GM10266 (cell line): ENCODE measurements at regions not wholly inside any gene's neighbourhood (a gene's known extent, or its start where the extent isn't known, plus 50 kb on each side); places are given as distances from the start of the nearest gene placed in this dataset.

Source experiments
- DNase-seq: peaks from one replicate; pipeline ENCODE4 v3.0.0; 2012; ENCODE audit errors: extremely low spot score
- TF ChIP-seq, protein P1 (sequence below): IDR thresholded peaks from 2 replicates; pipeline ENCODE4 v1.5.1; 2012; ENCODE audit warnings: mild to moderate bottlenecking, low read depth; ENCODE audit not compliant: control insufficient read depth, insufficient read depth; ENCODE audit errors: missing control alignments

DNA sequence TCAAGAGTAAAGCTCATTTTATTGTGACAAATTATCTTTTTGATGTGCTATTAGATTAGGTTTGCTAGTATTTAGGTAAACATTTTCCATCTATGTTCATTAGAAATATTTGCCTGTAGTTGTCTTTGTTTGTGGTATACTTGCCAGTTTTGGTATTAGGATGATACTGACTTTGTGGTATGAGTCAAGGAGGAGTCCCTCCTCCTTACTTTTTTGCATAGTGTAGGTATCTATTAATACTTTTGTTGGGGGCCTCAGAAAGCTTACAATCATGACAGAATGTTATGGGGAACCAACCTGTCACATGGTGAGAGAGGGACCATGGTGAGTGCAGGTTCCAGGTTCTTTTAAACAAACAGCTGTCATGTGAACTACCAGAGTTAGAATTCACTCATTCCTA lies 102.1 kb downstream of the ZWINT start:
- TF ChIP-seq, protein P1, sequence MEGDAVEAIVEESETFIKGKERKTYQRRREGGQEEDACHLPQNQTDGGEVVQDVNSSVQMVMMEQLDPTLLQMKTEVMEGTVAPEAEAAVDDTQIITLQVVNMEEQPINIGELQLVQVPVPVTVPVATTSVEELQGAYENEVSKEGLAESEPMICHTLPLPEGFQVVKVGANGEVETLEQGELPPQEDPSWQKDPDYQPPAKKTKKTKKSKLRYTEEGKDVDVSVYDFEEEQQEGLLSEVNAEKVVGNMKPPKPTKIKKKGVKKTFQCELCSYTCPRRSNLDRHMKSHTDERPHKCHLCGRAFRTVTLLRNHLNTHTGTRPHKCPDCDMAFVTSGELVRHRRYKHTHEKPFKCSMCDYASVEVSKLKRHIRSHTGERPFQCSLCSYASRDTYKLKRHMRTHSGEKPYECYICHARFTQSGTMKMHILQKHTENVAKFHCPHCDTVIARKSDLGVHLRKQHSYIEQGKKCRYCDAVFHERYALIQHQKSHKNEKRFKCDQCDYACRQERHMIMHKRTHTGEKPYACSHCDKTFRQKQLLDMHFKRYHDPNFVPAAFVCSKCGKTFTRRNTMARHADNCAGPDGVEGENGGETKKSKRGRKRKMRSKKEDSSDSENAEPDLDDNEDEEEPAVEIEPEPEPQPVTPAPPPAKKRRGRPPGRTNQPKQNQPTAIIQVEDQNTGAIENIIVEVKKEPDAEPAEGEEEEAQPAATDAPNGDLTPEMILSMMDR, result no peak
- no peak for DNase-seq

DNA sequence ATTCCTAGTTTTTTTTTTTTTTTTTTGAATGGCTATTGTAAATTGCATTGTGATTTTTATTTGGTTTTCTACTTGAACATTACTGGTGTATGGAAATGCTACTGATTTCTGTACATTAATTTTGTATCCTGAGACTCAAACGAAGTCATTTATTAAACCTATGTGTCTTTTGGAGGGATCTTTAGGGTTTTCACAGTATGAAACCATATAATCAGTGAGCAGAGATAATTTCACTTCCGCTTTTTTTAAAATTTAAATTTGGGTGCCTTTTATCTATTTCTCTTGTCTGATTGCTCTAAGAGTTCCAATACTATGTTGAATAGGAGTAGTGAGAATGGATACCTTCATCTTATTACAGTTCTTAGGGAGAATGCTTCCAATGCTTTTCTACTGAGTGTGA lies 102.7 kb downstream of the ZWINT start:
- TF ChIP-seq, protein P1, result no peak
- DNase-seq, result no peak

DNA sequence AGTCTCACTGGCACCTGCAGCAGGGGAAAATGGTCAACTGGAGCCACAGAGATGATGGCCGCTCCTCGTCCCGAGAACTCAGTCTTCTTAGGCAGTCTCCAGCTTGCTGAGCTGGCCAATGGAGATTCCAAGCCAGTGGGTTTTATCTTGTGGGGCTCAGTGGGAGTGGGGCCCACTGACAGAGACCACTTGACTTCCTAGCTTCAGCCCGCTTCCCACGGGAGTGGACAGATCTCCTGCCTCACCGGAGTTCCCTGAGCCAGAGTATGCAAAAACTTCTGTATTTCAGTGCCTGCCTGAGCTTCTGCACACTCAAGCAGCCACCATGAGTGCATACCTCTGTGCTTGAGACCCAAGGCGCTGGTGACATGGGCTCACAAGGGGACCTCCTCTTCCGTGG lies 105.8 kb downstream of the ZWINT start:
- no peak for DNase-seq
- TF ChIP-seq, protein P1, result no peak

DNA sequence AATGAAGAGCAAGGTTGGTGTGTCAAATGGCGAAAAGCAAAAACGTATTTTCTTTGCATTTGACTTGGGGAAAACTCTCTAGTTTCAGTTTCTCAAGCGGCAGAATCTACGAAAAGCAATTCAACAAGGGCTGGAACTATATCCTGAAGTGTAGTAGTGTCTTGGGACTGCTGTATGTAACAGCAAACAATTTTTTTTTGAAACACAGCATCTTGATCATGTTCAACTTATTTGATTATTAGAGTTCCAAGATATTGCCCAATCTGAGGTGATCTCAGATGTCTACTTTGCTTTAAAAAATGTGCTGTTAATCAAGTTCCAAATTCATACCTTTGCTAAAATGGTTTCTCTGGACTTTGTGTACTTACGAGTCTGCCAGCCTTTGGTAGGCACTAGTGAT lies 120.6 kb downstream of the ZWINT start:
- TF ChIP-seq, protein P1, result no peak
- no peak for DNase-seq

DNA sequence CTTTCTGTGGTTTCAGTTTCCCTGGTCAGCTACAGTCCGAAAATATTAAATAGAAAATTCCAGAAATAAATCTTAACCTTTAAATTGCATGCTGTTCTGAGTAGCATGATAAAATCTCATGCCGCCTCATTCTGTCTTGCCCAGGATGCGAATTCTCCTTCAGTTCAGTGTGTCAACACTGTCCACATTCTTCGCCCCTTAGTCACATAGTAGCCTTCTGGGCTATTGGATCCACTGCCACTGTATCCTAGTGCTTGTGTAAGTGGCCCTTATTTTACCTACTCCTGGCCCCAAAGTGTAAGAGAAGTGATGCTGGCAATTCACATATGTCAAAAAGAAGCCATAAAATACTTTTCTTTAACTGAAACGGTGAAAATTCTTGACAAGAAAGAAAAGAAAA lies 129.6 kb downstream of the ZWINT start:
- DNase-seq, result no peak
- TF ChIP-seq, protein P1, result no peak

DNA sequence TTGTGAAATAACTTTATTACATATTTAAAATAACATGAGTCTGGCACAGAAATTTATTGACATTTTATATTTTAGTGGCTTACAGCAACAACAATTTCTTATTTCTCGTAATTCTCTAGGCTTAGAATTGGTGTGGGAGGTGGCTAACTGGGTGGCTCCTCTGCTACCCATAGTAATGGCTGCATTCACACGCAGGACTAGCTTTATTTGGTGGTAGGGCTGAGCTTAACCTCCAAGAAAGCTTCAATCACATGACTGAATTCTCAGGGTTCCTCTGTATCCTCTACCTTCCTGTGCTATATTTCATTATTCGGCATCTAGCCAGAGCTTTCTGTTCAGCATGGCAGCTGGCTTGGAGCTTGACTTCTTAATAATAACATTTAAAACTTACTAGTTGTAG lies 138.8 kb downstream of the ZWINT start:
- TF ChIP-seq, protein P1, result no peak
- DNase-seq, result no peak

DNA sequence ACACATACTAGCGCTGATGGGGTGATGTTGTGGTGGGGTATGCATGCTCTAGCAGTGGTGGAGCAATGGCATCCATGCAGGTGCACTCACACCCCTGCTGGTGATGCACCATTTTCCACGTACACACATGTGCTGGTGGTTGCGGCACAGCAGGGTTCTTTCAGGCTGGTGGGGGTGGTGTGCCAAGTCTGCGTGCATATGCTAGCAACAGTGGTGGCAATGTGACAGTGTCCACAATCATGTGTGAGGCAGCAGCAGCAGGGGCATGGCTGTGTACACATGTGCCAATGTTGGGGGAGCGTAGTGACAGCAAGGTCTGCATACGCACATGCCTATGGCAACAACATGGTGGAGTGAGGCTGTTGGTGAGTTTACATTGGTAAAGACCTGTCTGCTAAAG lies 148.1 kb downstream of the ZWINT start:
- TF ChIP-seq, protein P1, result no peak
- DNase-seq, result no peak

DNA sequence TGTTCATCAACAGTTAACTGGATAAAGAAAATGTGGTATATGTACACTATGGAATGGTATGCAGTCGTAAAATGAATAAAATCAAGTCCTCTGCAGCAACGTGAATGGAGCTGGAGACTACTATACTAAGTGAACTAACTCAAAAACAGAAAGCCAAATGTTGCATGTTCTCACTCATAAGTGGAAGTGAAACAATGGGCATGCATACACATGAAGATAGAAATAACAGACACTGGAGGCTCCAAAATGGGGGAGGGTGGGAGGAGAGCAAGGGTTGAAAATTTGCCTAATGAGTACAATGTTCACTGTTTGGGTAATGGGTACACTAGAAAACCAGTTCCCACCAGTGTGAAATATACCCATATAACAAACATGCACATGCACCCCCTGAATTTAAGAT lies 179.5 kb downstream of the ZWINT start:
- TF ChIP-seq, protein P1, result no peak
- DNase-seq, result no peak
